ENCODE measurements at regions not wholly inside any gene's neighbourhood (a gene's known extent, or its start where the extent isn't known, plus 50 kb on each side); places are given as distances from the start of the nearest gene placed in this dataset.

DNA sequence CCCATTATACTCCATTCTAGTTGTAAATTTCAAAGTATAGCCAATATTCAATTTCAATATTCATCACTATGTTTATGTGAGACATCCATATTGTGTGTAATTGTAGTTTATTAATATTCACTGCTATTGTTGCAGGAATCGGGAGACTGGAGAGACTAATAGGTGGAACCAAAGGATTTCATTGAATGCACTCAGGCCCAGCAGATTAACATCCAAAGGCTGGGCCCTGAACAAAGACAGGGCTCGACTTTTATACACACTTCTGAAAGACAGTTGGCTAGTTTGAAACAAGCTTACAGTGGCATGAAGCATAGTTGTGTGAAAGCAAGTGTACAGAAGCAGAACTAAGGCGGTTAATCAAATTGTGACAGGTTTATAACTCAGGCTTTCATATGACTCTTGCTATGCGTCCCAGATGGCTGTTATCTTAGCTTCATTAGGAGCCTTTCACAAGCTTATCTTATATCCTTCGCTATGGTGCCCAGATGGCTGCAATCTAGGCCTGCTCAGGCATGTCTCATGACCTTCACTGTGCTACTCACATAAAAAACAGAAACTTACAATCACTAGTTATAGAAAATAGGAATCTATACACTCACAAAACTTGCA is 1038.8 kb upstream of the EPHA6 start:
- Mint-ChIP-seq H3K36me3 (ENCODE audit: low read depth) (peaks cover 2% of the 10 kb centered on the region), H3K4me1 (ENCODE audit: low read depth) (no peaks in the 10 kb centered on the region), H3K9me3 (ENCODE audit: low read depth) (peaks cover 36% of the 10 kb centered on the region), H3K27me3 (ENCODE audit: low read depth) (no peaks in the 10 kb centered on the region), H3K27ac (ENCODE audit: unreplicated experiment) (no peak overlapping the region), H3K4me3 (ENCODE audit: unreplicated experiment) (no peak overlapping the region)
- DNase-seq (ENCODE audit: low spot score) = no peak
- TF ChIP-seq, protein P1, sequence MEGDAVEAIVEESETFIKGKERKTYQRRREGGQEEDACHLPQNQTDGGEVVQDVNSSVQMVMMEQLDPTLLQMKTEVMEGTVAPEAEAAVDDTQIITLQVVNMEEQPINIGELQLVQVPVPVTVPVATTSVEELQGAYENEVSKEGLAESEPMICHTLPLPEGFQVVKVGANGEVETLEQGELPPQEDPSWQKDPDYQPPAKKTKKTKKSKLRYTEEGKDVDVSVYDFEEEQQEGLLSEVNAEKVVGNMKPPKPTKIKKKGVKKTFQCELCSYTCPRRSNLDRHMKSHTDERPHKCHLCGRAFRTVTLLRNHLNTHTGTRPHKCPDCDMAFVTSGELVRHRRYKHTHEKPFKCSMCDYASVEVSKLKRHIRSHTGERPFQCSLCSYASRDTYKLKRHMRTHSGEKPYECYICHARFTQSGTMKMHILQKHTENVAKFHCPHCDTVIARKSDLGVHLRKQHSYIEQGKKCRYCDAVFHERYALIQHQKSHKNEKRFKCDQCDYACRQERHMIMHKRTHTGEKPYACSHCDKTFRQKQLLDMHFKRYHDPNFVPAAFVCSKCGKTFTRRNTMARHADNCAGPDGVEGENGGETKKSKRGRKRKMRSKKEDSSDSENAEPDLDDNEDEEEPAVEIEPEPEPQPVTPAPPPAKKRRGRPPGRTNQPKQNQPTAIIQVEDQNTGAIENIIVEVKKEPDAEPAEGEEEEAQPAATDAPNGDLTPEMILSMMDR (IDR thresholded peaks at IDR 0.05) = no peak

DNA sequence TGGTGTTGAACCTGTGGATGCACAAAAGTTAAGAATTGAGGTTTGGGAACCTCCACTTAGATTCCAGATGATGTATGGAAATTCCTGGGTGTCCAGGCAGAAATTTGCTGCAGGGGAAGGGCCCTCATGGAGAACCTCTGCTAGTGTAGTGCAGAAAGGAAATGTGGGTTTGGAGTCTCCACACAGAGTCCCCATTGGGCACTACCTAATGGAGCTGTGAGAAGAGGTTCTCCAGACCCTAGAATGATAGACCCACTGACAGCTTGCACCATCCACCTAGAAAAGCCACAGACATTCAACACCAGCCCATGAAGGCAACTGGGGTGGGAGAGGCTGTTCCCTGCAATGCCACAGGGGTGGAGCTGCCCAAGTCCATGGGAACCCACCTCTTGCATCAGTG is 1032.8 kb upstream of the EPHA6 start:
- TF ChIP-seq, protein P1 (IDR thresholded peaks at IDR 0.05) = no peak
- no peak overlapping the region for H3K4me3 Mint-ChIP-seq (ENCODE audit: unreplicated experiment)
- no peak for DNase-seq (ENCODE audit: low spot score)
- H3K9me3 Mint-ChIP-seq (ENCODE audit: low read depth) = peaks cover 14% of the 10 kb centered on the region
- H3K4me1 Mint-ChIP-seq (ENCODE audit: low read depth) = no peaks in the 10 kb centered on the region
- no peaks in the 10 kb centered on the region for H3K36me3 Mint-ChIP-seq (ENCODE audit: low read depth)
- no peaks in the 10 kb centered on the region for H3K27me3 Mint-ChIP-seq (ENCODE audit: low read depth)
- no peak overlapping the region for H3K27ac Mint-ChIP-seq (ENCODE audit: unreplicated experiment)

DNA sequence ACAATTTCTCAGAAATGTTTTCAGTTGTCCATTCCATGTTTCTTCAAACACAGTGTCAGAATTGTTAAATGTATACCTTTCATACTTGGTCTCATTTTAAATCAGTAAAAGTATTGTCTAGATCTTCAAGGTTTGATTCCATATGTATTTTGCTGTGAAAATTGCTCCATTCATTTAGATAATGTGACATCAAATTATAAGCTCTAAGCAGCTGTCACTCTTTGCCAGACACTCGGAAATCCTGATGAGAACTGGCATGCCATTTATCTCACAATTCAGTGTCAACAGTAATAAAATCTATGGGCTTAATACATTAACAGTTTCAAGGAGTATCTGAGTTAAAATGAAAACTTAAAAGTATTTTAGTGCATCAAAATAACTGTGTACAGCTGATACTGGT is 1025.3 kb upstream of the EPHA6 start:
- Mint-ChIP-seq H3K36me3 (ENCODE audit: low read depth) (no peaks in the 10 kb centered on the region), H3K27me3 (ENCODE audit: low read depth) (no peaks in the 10 kb centered on the region)

DNA sequence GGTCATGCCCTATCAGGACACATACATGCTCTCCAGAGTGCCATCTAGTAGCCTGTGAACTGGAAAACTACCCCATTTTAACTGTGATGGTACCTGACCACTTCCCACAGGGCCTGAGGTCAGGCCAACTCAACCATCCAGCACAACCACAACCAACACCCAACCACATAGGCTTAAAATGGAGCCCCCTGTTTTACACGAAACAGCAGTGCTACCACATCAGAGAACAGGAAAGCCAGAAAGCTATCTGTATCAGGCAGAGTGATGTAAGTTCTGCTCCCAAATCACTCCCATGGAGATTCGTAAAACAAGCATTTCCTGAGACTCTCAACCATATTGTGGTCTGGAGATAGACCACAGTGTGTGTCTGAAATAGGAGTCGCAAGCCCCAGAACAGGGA is 1017.3 kb upstream of the EPHA6 start:
- H3K4me1 Mint-ChIP-seq (ENCODE audit: low read depth) = no peaks in the 10 kb centered on the region
- H3K9me3 Mint-ChIP-seq (ENCODE audit: low read depth) = no peaks in the 10 kb centered on the region
- no peak overlapping the region for H3K4me3 Mint-ChIP-seq (ENCODE audit: unreplicated experiment)
- no peaks in the 10 kb centered on the region for H3K36me3 Mint-ChIP-seq (ENCODE audit: low read depth)
- DNase-seq (ENCODE audit: low spot score) = no peak
- no peaks in the 10 kb centered on the region for H3K27me3 Mint-ChIP-seq (ENCODE audit: low read depth)
- TF ChIP-seq, protein P1 (IDR thresholded peaks at IDR 0.05) = no peak
- H3K27ac Mint-ChIP-seq (ENCODE audit: unreplicated experiment) = no peak overlapping the region

More for the DNA sequence above, 1025.3 kb upstream of the EPHA6 start:
- Mint-ChIP-seq H3K4me3 (ENCODE audit: unreplicated experiment) (no peak overlapping the region), H3K27ac (ENCODE audit: unreplicated experiment) (no peak overlapping the region), H3K4me1 (ENCODE audit: low read depth) (no peaks in the 10 kb centered on the region), H3K9me3 (ENCODE audit: low read depth) (no peaks in the 10 kb centered on the region)
- no peak for DNase-seq (ENCODE audit: low spot score)
- TF ChIP-seq, protein P1 (IDR thresholded peaks at IDR 0.05) = no peak

DNA sequence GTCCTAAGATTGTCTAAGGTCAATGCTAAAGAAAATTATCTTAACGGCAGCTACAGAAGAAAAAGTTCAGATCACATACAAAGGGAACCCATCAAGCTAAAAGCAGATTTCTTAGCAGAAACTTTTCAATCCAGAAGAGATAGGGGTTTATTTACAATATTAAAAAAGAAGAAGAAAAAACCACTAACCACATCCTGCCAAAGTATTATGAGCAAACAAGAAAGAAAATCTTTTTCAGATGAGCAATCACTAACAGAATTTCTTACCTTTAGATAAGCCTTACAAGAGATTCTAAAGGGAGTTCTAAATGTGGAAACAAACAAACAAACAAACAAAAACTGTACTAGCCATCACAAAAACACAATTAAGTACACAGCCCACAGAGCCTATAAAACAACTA is 1015.8 kb upstream of the EPHA6 start:
- no peaks in the 10 kb centered on the region for H3K9me3 Mint-ChIP-seq (ENCODE audit: low read depth)
- H3K27me3 Mint-ChIP-seq (ENCODE audit: low read depth) = no peaks in the 10 kb centered on the region
- no peaks in the 10 kb centered on the region for H3K4me1 Mint-ChIP-seq (ENCODE audit: low read depth)
- H3K27ac Mint-ChIP-seq (ENCODE audit: unreplicated experiment) = no peak overlapping the region
- DNase-seq (ENCODE audit: low spot score) = no peak
- TF ChIP-seq, protein P1 (IDR thresholded peaks at IDR 0.05) = no peak
- H3K4me3 Mint-ChIP-seq (ENCODE audit: unreplicated experiment) = no peak overlapping the region
- H3K36me3 Mint-ChIP-seq (ENCODE audit: low read depth) = no peaks in the 10 kb centered on the region

All from chondrocyte (in vitro differentiated cells).